SK-N-SH (cell line): ENCODE measurements at regions not wholly inside any gene's neighbourhood (a gene's known extent, or its start where the extent isn't known, plus 50 kb on each side); places are given as distances from the start of the nearest gene placed in this dataset.
A peak's percentile ranks its signal among the peaks of the same experiment; 100 is the strongest.

Source experiments
- CTCF ChIA-PET: fragments of 300-600, 350-600 bp; formaldehyde crosslinking; extraction: SDS; loops from one replicate; lab custom pipeline; 2021; lab: Yijun Ruan, JAX
- POLR2A ChIA-PET: fragments of 350-600 bp; sonication (Branson Sonifier 250); formaldehyde crosslinking; extraction: SDS; loops from one replicate; lab custom pipeline; 2020; ENCODE audit warnings: antibody characterized with exemption, inconsistent platforms; lab: Yijun Ruan, JAX
- DNase-seq: peaks from one replicate; pipeline ENCODE4 v3.0.0; 2012
- H2AFZ ChIP-seq: fragments of 200-600 bp; sonication (generic); 2 replicates; pipeline ENCODE4 v1.8.1; 2016; ENCODE audit warnings: antibody characterized with exemption, mild to moderate bottlenecking, low read depth
- H3F3A ChIP-seq: fragments of 200-600 bp; sonication (generic); replicated peaks from 2 replicates; pipeline ENCODE3; 2016; ENCODE audit warnings: antibody characterized with exemption, mild to moderate bottlenecking; ENCODE audit not compliant: insufficient read depth
- H3K27ac ChIP-seq, 2 experiments: fragments of 200-500 bp in 1 of 2; fragments of 200-600 bp in 1 of 2; sonication (Bioruptor generic) in 1 of 2; sonication (generic), shearing (Covaris generic) in 1 of 2; 2 replicates each; pipeline versions ENCODE4 v1.5.1 to v1.6.1; 2014 to 2016; ENCODE audit warnings: low read depth in 2 of 2, inconsistent platforms in 1 of 2, low read length in 1 of 2, mild to moderate bottlenecking in 1 of 2, mixed read lengths in 1 of 2
- H3K27me3 ChIP-seq: fragments of 200-600 bp; sonication (generic), shearing (Covaris generic); 2 replicates; pipeline ENCODE4 v1.6.1; 2016; ENCODE audit warnings: mixed run types; ENCODE audit not compliant: insufficient read depth
- H3K36me3 ChIP-seq, 2 experiments: fragments of 200-500 bp in 1 of 2; fragments of 200-600 bp in 1 of 2; sonication (Bioruptor generic) in 1 of 2; sonication (generic) in 1 of 2; replicated peaks in 1 of 2; 2 replicates each; pipeline versions ENCODE3 to v1.5.1; 2014 to 2016; ENCODE audit warnings: low read length in 1 of 2, mild to moderate bottlenecking in 1 of 2; ENCODE audit not compliant: insufficient read depth in 2 of 2, control insufficient read depth in 1 of 2
- H3K4me1 ChIP-seq, 2 experiments: fragments of 200-500 bp in 1 of 2; fragments of 200-600 bp in 1 of 2; sonication (Bioruptor generic) in 1 of 2; sonication (generic), shearing (Covaris generic) in 1 of 2; 2 replicates each; pipeline versions ENCODE4 v1.5.1 to v1.6.1; 2014 to 2016; ENCODE audit warnings: low read depth in 1 of 2, low read length in 1 of 2, mixed run types in 1 of 2; ENCODE audit not compliant: insufficient read depth in 2 of 2, control insufficient read depth in 1 of 2
- H3K4me2 ChIP-seq: fragments of 200-600 bp; sonication (generic), shearing (Covaris generic); 2 replicates; pipeline ENCODE4 v1.6.1; 2017; ENCODE audit warnings: mixed run types
- H3K4me3 ChIP-seq, 2 experiments: fragments of 200-500 bp in 1 of 2; fragments of 200-600 bp in 1 of 2; sonication (Bioruptor generic) in 1 of 2; sonication (generic), shearing (Covaris generic) in 1 of 2; 2 replicates each; pipeline versions ENCODE4 v1.5.1 to v1.8.1; 2014 to 2016; ENCODE audit warnings: low read depth in 2 of 2, inconsistent platforms in 1 of 2, low read length in 1 of 2, mild to moderate bottlenecking in 1 of 2, mixed read lengths in 1 of 2, moderate library complexity in 1 of 2
- H3K79me2 ChIP-seq: fragments of 200-600 bp; sonication (generic); 2 replicates; pipeline ENCODE4 v1.8.1; 2017; ENCODE audit warnings: mild to moderate bottlenecking; ENCODE audit not compliant: insufficient read depth
- H3K9ac ChIP-seq: fragments of 200-600 bp; sonication (generic); 2 replicates; pipeline ENCODE4 v1.6.1; 2017; ENCODE audit warnings: mixed run types
- H3K9me2 ChIP-seq: fragments of 200-600 bp; sonication (generic); 2 replicates; pipeline ENCODE4 v1.6.1; 2017; ENCODE audit warnings: mixed run types
- H3K9me3 ChIP-seq: fragments of 200-600 bp; sonication (generic); 2 replicates; pipeline ENCODE4 v1.6.1; 2017; ENCODE audit warnings: mixed run types, mild to moderate bottlenecking, moderate library complexity
- H4K20me1 ChIP-seq: fragments of 200-600 bp; sonication (generic); 2 replicates; pipeline ENCODE4 v1.6.1; 2017; ENCODE audit warnings: mild to moderate bottlenecking, mixed run types; ENCODE audit not compliant: insufficient read depth
- ELF1 ChIP-seq: IDR thresholded peaks from 2 replicates; pipeline ENCODE4 v1.4.0; 2012
- EP300 ChIP-seq, 2 experiments: IDR thresholded peaks; 2 replicates each; pipeline versions ENCODE4 v1.4.0 to v1.6.1; 2012; ENCODE audit warnings: borderline replicate concordance in 1 of 2, low read depth in 1 of 2, low read length in 1 of 2
- FOSL2 ChIP-seq: IDR thresholded peaks from 2 replicates; pipeline ENCODE4 v1.4.0; 2012; ENCODE audit warnings: low read depth, mild to moderate bottlenecking, moderate library complexity, borderline replicate concordance
- FOXM1 ChIP-seq: IDR thresholded peaks from 2 replicates; pipeline ENCODE4 v1.4.0; 2012; ENCODE audit warnings: low read depth, mild to moderate bottlenecking
- GATA2 ChIP-seq: sonication (generic); formaldehyde crosslinking; IDR thresholded peaks from 2 replicates; pipeline ENCODE4 v1.5.0; 2020; ENCODE audit warnings: mild to moderate bottlenecking, missing genetic modification reagents
- MEF2A ChIP-seq: IDR thresholded peaks from 2 replicates; pipeline ENCODE4 v1.4.0; 2012; ENCODE audit warnings: low read depth, borderline replicate concordance
- NFIC ChIP-seq: IDR thresholded peaks from 2 replicates; pipeline ENCODE4 v1.4.0; 2012; ENCODE audit warnings: borderline replicate concordance
- NRF1 ChIP-seq: IDR thresholded peaks from 2 replicates; pipeline ENCODE4 v1.6.1; 2012; ENCODE audit warnings: low read depth, mild to moderate bottlenecking, low read length
- PBX3 ChIP-seq: IDR thresholded peaks from 2 replicates; pipeline ENCODE4; 2012
- POLR2AphosphoS5 ChIP-seq: IDR thresholded peaks from 2 replicates; pipeline ENCODE4 v1.6.1; 2012; ENCODE audit warnings: low read depth, low read length
- TCF12 ChIP-seq: IDR thresholded peaks from 2 replicates; pipeline ENCODE4 v1.4.0; 2012
- TEAD4 ChIP-seq: IDR thresholded peaks from 2 replicates; pipeline ENCODE4 v1.4.0; 2012; ENCODE audit warnings: mild to moderate bottlenecking, borderline replicate concordance; ENCODE audit not compliant: insufficient read depth
- USF1 ChIP-seq: IDR thresholded peaks from 2 replicates; pipeline ENCODE4 v1.4.0; 2012; ENCODE audit warnings: low read depth, borderline replicate concordance
- WGBS: methylation state at CpG from one replicate; pipeline ENCODE4 v1.1.6; 2017; ENCODE audit warnings: low lambda C conversion rate; 5-methylcytosine and 5-hydroxymethylcytosine counted together
- TF ChIP-seq, protein P1 (sequence below): IDR thresholded peaks from 2 replicates; pipeline ENCODE4 v1.6.1; 2012; ENCODE audit warnings: mild to moderate bottlenecking, low read depth, low read length, moderate library complexity

DNA sequence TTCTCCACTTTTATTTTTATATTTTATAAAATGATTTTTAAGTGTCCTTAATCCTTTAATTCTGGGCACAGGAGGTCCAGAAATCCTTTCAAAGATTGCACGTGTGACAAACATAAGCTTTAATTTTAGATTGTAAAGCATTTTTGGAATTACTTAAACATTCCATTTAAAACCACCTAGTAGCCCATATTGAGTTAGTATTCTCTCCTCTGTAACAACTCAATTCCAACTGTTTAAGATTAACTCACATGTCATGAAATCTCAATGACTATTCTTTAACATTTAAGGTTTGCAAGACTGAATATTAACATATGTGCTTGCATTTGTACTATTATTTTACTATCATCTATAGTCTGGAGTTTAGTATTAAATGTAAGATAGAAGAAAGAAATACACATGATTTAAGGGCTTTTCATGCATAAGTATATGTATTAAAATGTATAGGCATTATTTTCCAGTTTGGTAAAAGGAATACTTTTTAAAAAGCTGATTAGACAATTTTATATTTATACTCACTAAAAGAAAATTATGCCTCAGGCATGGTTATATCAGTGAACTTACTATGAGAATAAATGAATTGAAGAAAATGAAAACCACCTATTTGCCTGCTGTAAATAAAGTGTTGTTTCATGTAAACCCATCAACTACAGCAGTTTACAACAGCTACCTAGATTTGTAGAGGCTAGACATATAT is 776.9 kb downstream of the SLC6A15 start:
- Histone ChIP-seq H3K27ac (peak overlapping the region in 1 of 2 experiments; percentile 81; a peak in 2 of 4 replicates), H3K36me3 (no peaks in the 10 kb centered on the region), H3K4me2 (no peak overlapping the region), H3K27me3 (no peaks in the 10 kb centered on the region), H3F3A (peaks cover 17% of the 10 kb centered on the region), H4K20me1 (no peaks in the 10 kb centered on the region), H3K79me2 (no peaks in the 10 kb centered on the region), H3K9me3 (no peaks in the 10 kb centered on the region), H2AFZ (no peak overlapping the region), H3K9ac (no peak overlapping the region), H3K4me1 (peaks cover 0 to 2% of the 10 kb centered on the region in 2 experiments; a peak in 1 of 4 replicates), H3K9me2 (no peaks in the 10 kb centered on the region), H3K4me3 (no peak overlapping the region)
- WGBS = 30% methylated on average over 1 of the region's 1 CpG
- ChIA-PET POLR2A (no interaction called here), CTCF (interaction anchor here (1.2 kb wide), 1 partner anchor 44 kb away, joined by 3 read pairs; no protein-coding TSS in a partner anchor)
- TF ChIP-seq, protein P1, sequence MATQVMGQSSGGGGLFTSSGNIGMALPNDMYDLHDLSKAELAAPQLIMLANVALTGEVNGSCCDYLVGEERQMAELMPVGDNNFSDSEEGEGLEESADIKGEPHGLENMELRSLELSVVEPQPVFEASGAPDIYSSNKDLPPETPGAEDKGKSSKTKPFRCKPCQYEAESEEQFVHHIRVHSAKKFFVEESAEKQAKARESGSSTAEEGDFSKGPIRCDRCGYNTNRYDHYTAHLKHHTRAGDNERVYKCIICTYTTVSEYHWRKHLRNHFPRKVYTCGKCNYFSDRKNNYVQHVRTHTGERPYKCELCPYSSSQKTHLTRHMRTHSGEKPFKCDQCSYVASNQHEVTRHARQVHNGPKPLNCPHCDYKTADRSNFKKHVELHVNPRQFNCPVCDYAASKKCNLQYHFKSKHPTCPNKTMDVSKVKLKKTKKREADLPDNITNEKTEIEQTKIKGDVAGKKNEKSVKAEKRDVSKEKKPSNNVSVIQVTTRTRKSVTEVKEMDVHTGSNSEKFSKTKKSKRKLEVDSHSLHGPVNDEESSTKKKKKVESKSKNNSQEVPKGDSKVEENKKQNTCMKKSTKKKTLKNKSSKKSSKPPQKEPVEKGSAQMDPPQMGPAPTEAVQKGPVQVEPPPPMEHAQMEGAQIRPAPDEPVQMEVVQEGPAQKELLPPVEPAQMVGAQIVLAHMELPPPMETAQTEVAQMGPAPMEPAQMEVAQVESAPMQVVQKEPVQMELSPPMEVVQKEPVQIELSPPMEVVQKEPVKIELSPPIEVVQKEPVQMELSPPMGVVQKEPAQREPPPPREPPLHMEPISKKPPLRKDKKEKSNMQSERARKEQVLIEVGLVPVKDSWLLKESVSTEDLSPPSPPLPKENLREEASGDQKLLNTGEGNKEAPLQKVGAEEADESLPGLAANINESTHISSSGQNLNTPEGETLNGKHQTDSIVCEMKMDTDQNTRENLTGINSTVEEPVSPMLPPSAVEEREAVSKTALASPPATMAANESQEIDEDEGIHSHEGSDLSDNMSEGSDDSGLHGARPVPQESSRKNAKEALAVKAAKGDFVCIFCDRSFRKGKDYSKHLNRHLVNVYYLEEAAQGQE = no peak
- TF ChIP-seq TCF12 = 0 out of 2 replicates have a peak, but pooled peaks have one; percentile 5
- DNase-seq = no peak

- peaks cover 19% of the 10 kb centered on the region for H3F3A ChIP-seq
Measured at GRCh38 chr12:84134797-84135366, 777.7 kb downstream of the SLC6A15 start.

DNA sequence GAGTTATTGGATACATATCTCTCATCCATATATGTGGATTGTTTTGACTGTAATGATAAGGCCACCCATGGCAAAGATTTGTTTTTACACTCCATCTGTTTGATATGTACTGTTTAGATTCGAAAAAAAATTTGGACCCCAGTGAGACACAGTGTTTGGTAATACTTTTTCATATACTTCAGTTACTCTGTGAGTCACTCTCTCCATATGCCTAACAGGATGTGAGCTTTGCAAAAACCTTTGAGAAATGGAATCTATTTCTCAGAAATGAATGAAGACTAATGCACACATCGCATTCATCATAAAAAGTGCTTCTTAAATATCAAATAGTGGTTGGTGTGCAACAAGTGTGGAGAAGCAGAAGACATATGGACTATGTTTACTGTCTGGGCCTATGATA is 781.5 kb downstream of the SLC6A15 start:
- Histone ChIP-seq H3F3A (peaks cover 11% of the 10 kb centered on the region), H3K4me3 (no peak overlapping the region), H3K9me3 (no peaks in the 10 kb centered on the region), H3K79me2 (no peaks in the 10 kb centered on the region), H2AFZ (peak overlapping the region; percentile 56; the same call in 1 of the 2 replicates), H3K9ac (peak overlapping the region; percentile 11; the same call in 1 of the 2 replicates), H3K4me1 (peaks cover 0 to 9% of the 10 kb centered on the region in 2 experiments; a peak in 3 of 4 replicates), H3K36me3 (no peaks in the 10 kb centered on the region), H3K27ac (peak overlapping the region; percentile 78 to 85; a peak in 3 of 4 replicates), H4K20me1 (no peaks in the 10 kb centered on the region), H3K27me3 (no peaks in the 10 kb centered on the region), H3K4me2 (peak overlapping the region; percentile 34; the same call in 1 of the 2 replicates), H3K9me2 (no peaks in the 10 kb centered on the region)
- ChIA-PET CTCF (no interaction called here), POLR2A (no interaction called here)
- WGBS = 9% methylated on average over 2 of the region's 2 CpGs
- DNase-seq = no peak
- TF ChIP-seq POLR2AphosphoS5 = peak; percentile 36; the same call in 1 of the 2 replicates
- peak; percentile 91 for TF ChIP-seq TCF12
- TF ChIP-seq FOSL2 = peak; percentile 76; the same call in 1 of the 2 replicates
- peak; percentile 91; the same call in 1 of the 2 replicates for TF ChIP-seq FOXM1
- no peak for TF ChIP-seq GATA2
- no peak for TF ChIP-seq USF1
- peak; percentile 79; the same call in 1 of the 2 replicates for TF ChIP-seq TEAD4
- TF ChIP-seq NFIC = peak; percentile 31; the same call in 1 of the 2 replicates
- TF ChIP-seq MEF2A = peak; percentile 22; the same call in 1 of the 2 replicates
- TF ChIP-seq EP300 (IDR thresholded peaks at IDR 0.05; ENCODE audit: borderline replicate concordance in 1 of 2, low read depth in 1 of 2, low read length in 1 of 2) = peak; percentile 56 to 92
- peak; percentile 79 for TF ChIP-seq PBX3

More at GRCh38 chr12:84134797-84135366, 777.7 kb downstream of the SLC6A15 start:
- H3K36me3 ChIP-seq = no peaks in the 10 kb centered on the region
- TF ChIP-seq FOSL2 (peak; percentile 37; the same call in 1 of the 2 replicates), NRF1 (no peak), TCF12 (peak; percentile 55; the same call in 1 of the 2 replicates), ELF1 (no peak)
- TF ChIP-seq, all 33 proteins: peak for 2
- ChIA-PET POLR2A (no interaction called here), CTCF (interaction anchor here (1.2 kb wide), 1 partner anchor 45 kb away, joined by 3 read pairs; no protein-coding TSS in a partner anchor)
- Histone ChIP-seq H4K20me1 (no peaks in the 10 kb centered on the region), H3K4me1 (peaks cover 0 to 9% of the 10 kb centered on the region in 2 experiments; a peak in 2 of 4 replicates), H2AFZ (no peak overlapping the region), H3K9me2 (no peaks in the 10 kb centered on the region), H3K9me3 (no peaks in the 10 kb centered on the region), H3K4me3 (no peak overlapping the region), H3K9ac (no peak overlapping the region), H3K27me3 (no peaks in the 10 kb centered on the region), H3K4me2 (no peak overlapping the region), H3K79me2 (no peaks in the 10 kb centered on the region), H3K27ac (peak overlapping the region in 1 of 2 experiments; percentile 81; a peak in 2 of 4 replicates)
- no peak for DNase-seq
- WGBS = 84% methylated on average over 2 of the region's 2 CpGs
